Transverse colon (tissue), 4 donors: ENCODE measurements at regions not wholly inside any gene's neighbourhood (a gene's known extent, or its start where the extent isn't known, plus 50 kb on each side); places are given as distances from the start of the nearest gene placed in this dataset.

Experiments used
- EP300 ChIP-seq: sonication (generic); formaldehyde crosslinking; IDR thresholded peaks from one replicate; pipeline ENCODE4 v1.6.1; 2017; ENCODE audit warnings: antibody characterized with exemption, low read depth
- POLR2AphosphoS5 ChIP-seq, 3 donors: sonication (generic); formaldehyde crosslinking; IDR thresholded peaks; one replicate each; pipeline ENCODE4 v1.6.1; 2016; ENCODE audit warnings: antibody characterized with exemption in 3 of 3
- TF ChIP-seq, protein P1 (sequence below), 5 experiments: fragments of 200-600 bp in 3 of 5; fragments of 450-650 bp in 2 of 5; sonication (generic) in 3 of 5; IDR thresholded peaks; 1 replicate in 2 of 5; 2 replicates in 3 of 5; pipeline ENCODE4 v1.5.1; 2016 to 2017; ENCODE audit warnings: antibody characterized with exemption in 5 of 5, inconsistent platforms in 3 of 5, mild to moderate bottlenecking in 2 of 5, moderate library complexity in 1 of 5

DNA sequence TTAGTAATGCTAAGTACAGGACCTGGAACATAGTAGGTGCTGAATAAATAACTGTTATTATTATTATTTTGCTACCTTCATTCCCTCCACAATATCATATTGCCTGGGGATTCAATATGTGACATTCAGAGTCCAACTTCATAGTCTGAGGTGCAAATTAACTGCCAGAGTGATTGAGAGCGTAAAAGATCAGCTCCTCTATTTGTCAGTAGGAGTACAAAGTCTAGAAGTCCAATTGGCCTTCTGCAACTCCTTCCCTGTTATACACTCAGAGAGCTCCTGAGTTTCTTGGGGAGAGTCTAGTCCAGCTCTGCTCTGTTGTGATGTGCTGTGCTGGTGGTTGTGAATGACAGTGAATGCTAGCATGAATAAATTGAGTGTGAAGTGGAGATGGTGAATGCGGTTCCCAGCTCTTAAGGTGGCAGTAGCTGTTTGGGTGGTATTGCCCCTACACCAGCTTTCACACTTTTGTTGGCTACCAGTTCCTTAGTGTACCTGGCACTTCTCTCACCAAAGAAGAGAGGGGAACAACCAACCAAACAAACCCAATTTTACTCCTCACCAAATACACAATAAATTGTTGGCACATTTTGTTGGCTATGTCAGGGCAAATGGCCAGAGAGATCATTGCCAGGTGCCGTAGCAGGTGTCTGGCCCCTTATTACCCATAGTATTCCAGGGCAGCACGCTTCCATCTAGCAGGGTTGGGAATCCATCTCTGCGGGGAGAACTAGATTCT is 270.1 kb upstream of the TBL1XR1 start:
- TF ChIP-seq EP300: no peak
- TF ChIP-seq, protein P1, sequence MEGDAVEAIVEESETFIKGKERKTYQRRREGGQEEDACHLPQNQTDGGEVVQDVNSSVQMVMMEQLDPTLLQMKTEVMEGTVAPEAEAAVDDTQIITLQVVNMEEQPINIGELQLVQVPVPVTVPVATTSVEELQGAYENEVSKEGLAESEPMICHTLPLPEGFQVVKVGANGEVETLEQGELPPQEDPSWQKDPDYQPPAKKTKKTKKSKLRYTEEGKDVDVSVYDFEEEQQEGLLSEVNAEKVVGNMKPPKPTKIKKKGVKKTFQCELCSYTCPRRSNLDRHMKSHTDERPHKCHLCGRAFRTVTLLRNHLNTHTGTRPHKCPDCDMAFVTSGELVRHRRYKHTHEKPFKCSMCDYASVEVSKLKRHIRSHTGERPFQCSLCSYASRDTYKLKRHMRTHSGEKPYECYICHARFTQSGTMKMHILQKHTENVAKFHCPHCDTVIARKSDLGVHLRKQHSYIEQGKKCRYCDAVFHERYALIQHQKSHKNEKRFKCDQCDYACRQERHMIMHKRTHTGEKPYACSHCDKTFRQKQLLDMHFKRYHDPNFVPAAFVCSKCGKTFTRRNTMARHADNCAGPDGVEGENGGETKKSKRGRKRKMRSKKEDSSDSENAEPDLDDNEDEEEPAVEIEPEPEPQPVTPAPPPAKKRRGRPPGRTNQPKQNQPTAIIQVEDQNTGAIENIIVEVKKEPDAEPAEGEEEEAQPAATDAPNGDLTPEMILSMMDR (IDR thresholded peaks at IDR 0.05): no peak
- TF ChIP-seq POLR2AphosphoS5 (IDR thresholded peaks at IDR 0.05): peak in 1 of 3 donors; percentile 37
